SK-N-SH (cell line): ENCODE measurements at regions not wholly inside any gene's neighbourhood (a gene's known extent, or its start where the extent isn't known, plus 50 kb on each side); places are given as distances from the start of the nearest gene placed in this dataset.

ENCODE experiments used
- RAD21 ChIP-seq: IDR thresholded peaks from 2 replicates; pipeline ENCODE4 v1.6.1; 2012; ENCODE audit warnings: mild to moderate bottlenecking, low read length
- RFX5 ChIP-seq: IDR thresholded peaks from 2 replicates; pipeline ENCODE4 v1.6.1; 2012; ENCODE audit warnings: mild to moderate bottlenecking, improper control_type of control experiment, low read length
- YY1 ChIP-seq: IDR thresholded peaks from 2 replicates; pipeline ENCODE4 v1.4.0; 2012; ENCODE audit warnings: low read depth, mild to moderate bottlenecking
- TF ChIP-seq, protein P1 (sequence below): IDR thresholded peaks from 2 replicates; pipeline ENCODE4 v1.6.1; 2012; ENCODE audit warnings: mild to moderate bottlenecking, low read depth, low read length, moderate library complexity
- TF ChIP-seq, protein P2 (sequence below): fragments of 200-600 bp; sonication (generic); IDR thresholded peaks from 2 replicates; pipeline ENCODE4 v1.6.1; 2017; ENCODE audit warnings: antibody characterized with exemption, mild to moderate bottlenecking, moderate library complexity

DNA sequence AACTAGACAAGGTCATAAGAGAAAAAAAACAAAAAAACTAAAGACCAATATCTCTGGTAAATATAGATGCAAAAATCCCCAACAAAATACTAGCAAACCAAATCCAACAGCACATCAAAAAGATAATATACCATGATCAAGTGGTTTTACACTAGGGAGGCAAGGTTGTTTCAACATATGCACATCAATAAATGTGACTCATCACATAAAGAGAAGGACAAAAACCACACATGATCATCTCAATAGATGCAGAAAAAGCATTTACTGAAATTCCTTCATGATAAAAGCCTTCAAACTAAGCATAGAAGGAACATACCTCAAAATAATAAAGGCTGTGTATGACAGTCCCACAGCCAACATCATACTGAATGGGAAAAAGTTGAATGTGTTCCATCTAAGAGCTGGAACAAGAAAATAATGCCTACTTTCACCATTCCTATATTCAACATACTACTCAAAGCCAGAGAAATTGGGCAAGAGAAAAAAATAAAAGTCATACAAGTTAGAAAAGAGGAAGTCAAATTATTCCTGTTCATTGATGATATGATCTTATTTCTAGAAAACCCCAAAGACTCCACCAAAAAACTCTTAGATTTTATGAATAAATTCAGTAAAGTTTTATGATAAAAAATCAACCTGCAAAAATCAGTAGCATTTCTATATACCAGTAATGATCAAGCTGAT, 72.2 kb upstream of the FAM169A start:
- TF ChIP-seq, protein P1, sequence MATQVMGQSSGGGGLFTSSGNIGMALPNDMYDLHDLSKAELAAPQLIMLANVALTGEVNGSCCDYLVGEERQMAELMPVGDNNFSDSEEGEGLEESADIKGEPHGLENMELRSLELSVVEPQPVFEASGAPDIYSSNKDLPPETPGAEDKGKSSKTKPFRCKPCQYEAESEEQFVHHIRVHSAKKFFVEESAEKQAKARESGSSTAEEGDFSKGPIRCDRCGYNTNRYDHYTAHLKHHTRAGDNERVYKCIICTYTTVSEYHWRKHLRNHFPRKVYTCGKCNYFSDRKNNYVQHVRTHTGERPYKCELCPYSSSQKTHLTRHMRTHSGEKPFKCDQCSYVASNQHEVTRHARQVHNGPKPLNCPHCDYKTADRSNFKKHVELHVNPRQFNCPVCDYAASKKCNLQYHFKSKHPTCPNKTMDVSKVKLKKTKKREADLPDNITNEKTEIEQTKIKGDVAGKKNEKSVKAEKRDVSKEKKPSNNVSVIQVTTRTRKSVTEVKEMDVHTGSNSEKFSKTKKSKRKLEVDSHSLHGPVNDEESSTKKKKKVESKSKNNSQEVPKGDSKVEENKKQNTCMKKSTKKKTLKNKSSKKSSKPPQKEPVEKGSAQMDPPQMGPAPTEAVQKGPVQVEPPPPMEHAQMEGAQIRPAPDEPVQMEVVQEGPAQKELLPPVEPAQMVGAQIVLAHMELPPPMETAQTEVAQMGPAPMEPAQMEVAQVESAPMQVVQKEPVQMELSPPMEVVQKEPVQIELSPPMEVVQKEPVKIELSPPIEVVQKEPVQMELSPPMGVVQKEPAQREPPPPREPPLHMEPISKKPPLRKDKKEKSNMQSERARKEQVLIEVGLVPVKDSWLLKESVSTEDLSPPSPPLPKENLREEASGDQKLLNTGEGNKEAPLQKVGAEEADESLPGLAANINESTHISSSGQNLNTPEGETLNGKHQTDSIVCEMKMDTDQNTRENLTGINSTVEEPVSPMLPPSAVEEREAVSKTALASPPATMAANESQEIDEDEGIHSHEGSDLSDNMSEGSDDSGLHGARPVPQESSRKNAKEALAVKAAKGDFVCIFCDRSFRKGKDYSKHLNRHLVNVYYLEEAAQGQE, result no peak
- no peak for TF ChIP-seq YY1
- no peak for TF ChIP-seq RFX5
- TF ChIP-seq RAD21, result no peak
- TF ChIP-seq, protein P2, sequence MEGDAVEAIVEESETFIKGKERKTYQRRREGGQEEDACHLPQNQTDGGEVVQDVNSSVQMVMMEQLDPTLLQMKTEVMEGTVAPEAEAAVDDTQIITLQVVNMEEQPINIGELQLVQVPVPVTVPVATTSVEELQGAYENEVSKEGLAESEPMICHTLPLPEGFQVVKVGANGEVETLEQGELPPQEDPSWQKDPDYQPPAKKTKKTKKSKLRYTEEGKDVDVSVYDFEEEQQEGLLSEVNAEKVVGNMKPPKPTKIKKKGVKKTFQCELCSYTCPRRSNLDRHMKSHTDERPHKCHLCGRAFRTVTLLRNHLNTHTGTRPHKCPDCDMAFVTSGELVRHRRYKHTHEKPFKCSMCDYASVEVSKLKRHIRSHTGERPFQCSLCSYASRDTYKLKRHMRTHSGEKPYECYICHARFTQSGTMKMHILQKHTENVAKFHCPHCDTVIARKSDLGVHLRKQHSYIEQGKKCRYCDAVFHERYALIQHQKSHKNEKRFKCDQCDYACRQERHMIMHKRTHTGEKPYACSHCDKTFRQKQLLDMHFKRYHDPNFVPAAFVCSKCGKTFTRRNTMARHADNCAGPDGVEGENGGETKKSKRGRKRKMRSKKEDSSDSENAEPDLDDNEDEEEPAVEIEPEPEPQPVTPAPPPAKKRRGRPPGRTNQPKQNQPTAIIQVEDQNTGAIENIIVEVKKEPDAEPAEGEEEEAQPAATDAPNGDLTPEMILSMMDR, result no peak
